HL-60 (cell line): ENCODE measurements at regions not wholly inside any gene's neighbourhood (a gene's known extent, or its start where the extent isn't known, plus 50 kb on each side); places are given as distances from the start of the nearest gene placed in this dataset.
A peak's percentile ranks its signal among the peaks of the same experiment; 100 is the strongest.

Source experiments
- DNase-seq, 2 experiments: peaks; one replicate each; pipeline ENCODE4 v3.0.0-alpha.2; 2010 to 2020; ENCODE audit warnings: low read depth in 1 of 2, low spot score in 1 of 2
- H3K27ac ChIP-seq: fragments of 250-450 bp; sonication (Bioruptor Pico); replicated peaks from 2 replicates; pipeline ENCODE4 v1.5.1; 2020; ENCODE audit warnings: mild to moderate bottlenecking, moderate library complexity
- H3K27me3 ChIP-seq: fragments of 250-450 bp; sonication (Bioruptor Pico); 2 replicates; pipeline ENCODE4 v1.5.1; 2021; ENCODE audit warnings: mild to moderate bottlenecking, moderate library complexity; ENCODE audit not compliant: insufficient read depth, poor library complexity, severe bottlenecking
- H3K4me3 ChIP-seq: replicated peaks from 2 replicates; pipeline ENCODE4 v1.5.1; 2011; ENCODE audit warnings: mild to moderate bottlenecking, control low read depth, low read length; ENCODE audit not compliant: insufficient read depth
- CTCF ChIP-seq: IDR thresholded peaks from one replicate; pipeline ENCODE4 v1.5.1; 2011; ENCODE audit warnings: low read length, control low read depth, inconsistent platforms; ENCODE audit not compliant: insufficient read depth
- GABPA ChIP-seq: IDR thresholded peaks from 2 replicates; pipeline ENCODE4 v1.6.1; 2012; ENCODE audit warnings: low read depth
- POLR2AphosphoS5 ChIP-seq: IDR thresholded peaks from 2 replicates; pipeline ENCODE4 v1.6.1; 2012; ENCODE audit warnings: low read depth
- REST ChIP-seq: IDR thresholded peaks from 2 replicates; pipeline ENCODE4 v1.6.1; 2012; ENCODE audit warnings: low read depth; ENCODE audit not compliant: insufficient replicate concordance
- SPI1 ChIP-seq: IDR thresholded peaks from 2 replicates; pipeline ENCODE4 v1.6.1; 2012; ENCODE audit warnings: low read depth, mild to moderate bottlenecking, borderline replicate concordance

- Histone ChIP-seq H3K27me3 (no peaks in the 10 kb centered on the region), H3K4me3 (no peak overlapping the region), H3K27ac (no peak overlapping the region)
- DNase-seq: no peak
- TF ChIP-seq CTCF (no peak), POLR2AphosphoS5 (no peak), SPI1 (no peak), GABPA (no peak), REST (no peak)
Measured at GRCh38 chr5:167720676-167721260, 570.7 kb upstream of the WWC1 start.

GRCh38 chr5:167721926-167722440, 569.5 kb upstream of the WWC1 start:
- TF ChIP-seq GABPA (no peak), CTCF (no peak), REST (no peak), SPI1 (no peak), POLR2AphosphoS5 (no peak)
- Histone ChIP-seq H3K27me3 (no peaks in the 10 kb centered on the region), H3K27ac (no peak overlapping the region), H3K4me3 (no peak overlapping the region)
- no peak for DNase-seq

GRCh38 chr5:167723254-167723871, 568.1 kb upstream of the WWC1 start:
- H3K27me3 ChIP-seq: no peaks in the 10 kb centered on the region
- no peak overlapping the region for H3K27ac ChIP-seq
- TF ChIP-seq CTCF (peak; percentile 87), GABPA (no peak)
- H3K4me3 ChIP-seq: no peak overlapping the region
- peak; percentile 20 to 58 for DNase-seq
